SK-N-SH treated with all-trans-retinoic acid at 6 μM for 48 hours (cell line): ENCODE measurements at regions not wholly inside any gene's neighbourhood (a gene's known extent, or its start where the extent isn't known, plus 50 kb on each side); places are given as distances from the start of the nearest gene placed in this dataset.

Source experiments
- ATAC-seq: fragments of 200-7000 bp; cut with Tn5 transposase; 3 replicates; pipeline ENCODE4 v1.9.1; 2020; ENCODE audit warnings: mild to moderate bottlenecking, moderate library complexity
- ARNTL ChIP-seq: fragments of 450-650 bp; formaldehyde crosslinking; IDR thresholded peaks from 2 replicates; pipeline ENCODE4 v1.5.0; 2020; ENCODE audit warnings: low read depth, mild to moderate bottlenecking, moderate library complexity, borderline replicate concordance
- BACH2 ChIP-seq: fragments of 250-450 bp; sonication (Bioruptor Pico); IDR thresholded peaks from 2 replicates; pipeline ENCODE4 v1.9.0; 2021; ENCODE audit warnings: mild to moderate bottlenecking, borderline replicate concordance
- CSDC2 ChIP-seq: fragments of 250-450 bp; sonication (Bioruptor Pico); IDR thresholded peaks from 2 replicates; pipeline ENCODE4 v1.5.0; 2020; ENCODE audit warnings: mild to moderate bottlenecking, moderate library complexity
- CSRNP3 ChIP-seq: fragments of 250-450 bp; sonication (Bioruptor Pico); IDR thresholded peaks from 2 replicates; pipeline ENCODE4 v1.5.1; 2021; ENCODE audit warnings: mild to moderate bottlenecking, moderate library complexity
- ESRRG ChIP-seq: fragments of 250-450 bp; sonication (Bioruptor Pico); IDR thresholded peaks from 2 replicates; pipeline ENCODE4 v1.6.1; 2021; ENCODE audit warnings: mild to moderate bottlenecking
- GLIS3 ChIP-seq: fragments of 250-450 bp; sonication (Bioruptor Pico); IDR thresholded peaks from 2 replicates; pipeline ENCODE4 v1.5.0; 2020; ENCODE audit warnings: mild to moderate bottlenecking, moderate library complexity
- ISL1 ChIP-seq: fragments of 250-450 bp; sonication (Bioruptor Pico); IDR thresholded peaks from 2 replicates; pipeline ENCODE4 v2.1.2; 2022; ENCODE audit warnings: mild to moderate bottlenecking, moderate library complexity
- OSR1 ChIP-seq: fragments of 250-450 bp; sonication (Bioruptor Pico); IDR thresholded peaks from 2 replicates; pipeline ENCODE4 v1.8.0; 2022; ENCODE audit warnings: moderate library complexity, mild to moderate bottlenecking, inconsistent platforms
- PATZ1 ChIP-seq: fragments of 250-450 bp; sonication (Bioruptor Pico); IDR thresholded peaks from 2 replicates; pipeline ENCODE4 v1.8.0; 2020; ENCODE audit warnings: mild to moderate bottlenecking, moderate library complexity, borderline replicate concordance
- POU6F1 ChIP-seq: fragments of 250-450 bp; sonication (Bioruptor Pico); IDR thresholded peaks from 2 replicates; pipeline ENCODE4 v1.8.0; 2021; ENCODE audit warnings: low read depth, mild to moderate bottlenecking, moderate library complexity, borderline replicate concordance
- PPARA ChIP-seq: fragments of 250-450 bp; sonication (Bioruptor Pico); IDR thresholded peaks from 2 replicates; pipeline ENCODE4 v1.5.0; 2020; ENCODE audit warnings: mild to moderate bottlenecking, borderline replicate concordance
- RARB ChIP-seq: fragments of 250-450 bp; sonication (Bioruptor Pico); IDR thresholded peaks from 2 replicates; pipeline ENCODE4 v1.8.0; 2021; ENCODE audit warnings: mild to moderate bottlenecking, moderate library complexity
- SNAI2 ChIP-seq: fragments of 250-450 bp; sonication (Bioruptor Pico); IDR thresholded peaks from 2 replicates; pipeline ENCODE4 v1.5.0; 2020; ENCODE audit warnings: mild to moderate bottlenecking, moderate library complexity
- TCF4 ChIP-seq: fragments of 250-450 bp; sonication (Bioruptor Pico); IDR thresholded peaks from 2 replicates; pipeline ENCODE4 v1.8.0; 2021; ENCODE audit warnings: mild to moderate bottlenecking, moderate library complexity, borderline replicate concordance
- TOX ChIP-seq: fragments of 250-450 bp; sonication (Bioruptor Pico); IDR thresholded peaks from 2 replicates; pipeline ENCODE4 v1.8.0; 2021; ENCODE audit warnings: mild to moderate bottlenecking, moderate library complexity, borderline replicate concordance
- TSHZ2 ChIP-seq: fragments of 250-450 bp; sonication (Bioruptor Pico); IDR thresholded peaks from 2 replicates; pipeline ENCODE4 v1.5.0; 2020; ENCODE audit warnings: mild to moderate bottlenecking, moderate library complexity
- ZC3H10 ChIP-seq: fragments of 250-450 bp; sonication (Bioruptor Pico); IDR thresholded peaks from 2 replicates; pipeline ENCODE4 v1.5.1; 2021; ENCODE audit warnings: mild to moderate bottlenecking, moderate library complexity
- ZFP3 ChIP-seq: fragments of 250-450 bp; sonication (Bioruptor Pico); IDR thresholded peaks from 2 replicates; pipeline ENCODE4 v1.5.0; 2020; ENCODE audit warnings: mild to moderate bottlenecking, moderate library complexity
- ZFP30 ChIP-seq: fragments of 450-650 bp; formaldehyde crosslinking; IDR thresholded peaks from 2 replicates; pipeline ENCODE4 v1.5.0; 2022; ENCODE audit warnings: mild to moderate bottlenecking, moderate library complexity
- ZNF565 ChIP-seq: fragments of 450-650 bp; formaldehyde crosslinking; conservative IDR thresholded peaks from 2 replicates; pipeline ENCODE4 v1.5.0; 2020; ENCODE audit warnings: low read depth, mild to moderate bottlenecking, moderate library complexity
- ZNF8 ChIP-seq: fragments of 450-650 bp; formaldehyde crosslinking; IDR thresholded peaks from 2 replicates; pipeline ENCODE4 v1.5.0; 2020; ENCODE audit warnings: mild to moderate bottlenecking, moderate library complexity

GRCh38 chr2:128511731-128512378, 193.2 kb upstream of the HS6ST1 start:
- no peak for ATAC-seq
- TF ChIP-seq GLIS3 (no peak), TOX (CRISPR knock-in tag) (no peak), ZFP30 (no peak), OSR1 (CRISPR knock-in tag) (no peak), ISL1 (CRISPR knock-in tag) (no peak), ESRRG (CRISPR knock-in tag) (no peak), PPARA (CRISPR knock-in tag) (no peak)
- TF ChIP-seq, all 23 proteins: peak for 0

- no peak for ATAC-seq
- TF ChIP-seq CSRNP3 (CRISPR knock-in tag) (no peak), GLIS3 (no peak), POU6F1 (no peak), ZFP3 (CRISPR knock-in tag) (no peak), ZNF565 (CRISPR knock-in tag) (no peak), SNAI2 (no peak)
These were observed 193.9 kb upstream of the HS6ST1 start for GRCh38 chr2:128512379-128513115.

- no peak for ATAC-seq
- TF ChIP-seq CSRNP3 (CRISPR knock-in tag) = no peak
- TF ChIP-seq TSHZ2 = no peak
- no peak for TF ChIP-seq OSR1 (CRISPR knock-in tag)
- no peak for TF ChIP-seq ARNTL (CRISPR knock-in tag)
- TF ChIP-seq ZFP3 (CRISPR knock-in tag) = no peak
- no peak for TF ChIP-seq TOX (CRISPR knock-in tag)
- no peak for TF ChIP-seq PPARA (CRISPR knock-in tag)
These were observed 194.7 kb upstream of the HS6ST1 start for GRCh38 chr2:128513116-128513960.

GRCh38 chr2:128513961-128514283, 195.3 kb upstream of the HS6ST1 start:
- ATAC-seq = no peak
- TF ChIP-seq BACH2 (CRISPR knock-in tag) (no peak), ISL1 (CRISPR knock-in tag) (no peak), ZFP30 (no peak), ZFP3 (CRISPR knock-in tag) (no peak), ZC3H10 (no peak), OSR1 (CRISPR knock-in tag) (no peak), ZNF8 (no peak), CSDC2 (no peak), ESRRG (CRISPR knock-in tag) (no peak), POU6F1 (no peak), PATZ1 (CRISPR knock-in tag) (no peak), TCF4 (CRISPR knock-in tag) (no peak), ARNTL (CRISPR knock-in tag) (no peak), ZNF565 (CRISPR knock-in tag) (no peak), PPARA (CRISPR knock-in tag) (no peak), GLIS3 (no peak), RARB (CRISPR knock-in tag) (no peak)
